ENCODE measurements at regions not wholly inside any gene's neighbourhood (a gene's known extent, or its start where the extent isn't known, plus 50 kb on each side); places are given as distances from the start of the nearest gene placed in this dataset.

DNA sequence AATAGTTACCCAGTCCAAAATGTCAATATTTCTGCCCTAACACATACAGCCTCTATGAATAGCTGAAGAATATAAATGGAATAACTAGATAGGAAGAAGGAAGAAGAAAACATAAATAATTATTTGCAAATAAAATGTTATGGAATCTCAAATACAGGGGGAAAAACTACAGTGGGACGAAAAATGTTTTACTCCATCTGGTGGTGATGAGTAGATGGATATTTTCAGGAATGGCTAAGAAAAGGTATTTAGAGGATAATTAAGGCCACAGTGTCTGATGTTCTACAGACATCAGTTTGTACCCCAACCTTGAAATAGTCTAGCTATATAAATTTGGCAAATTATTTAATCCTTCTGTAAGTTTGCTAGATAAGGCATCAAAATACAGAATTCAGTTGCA, 178.1 kb upstream of the FSHR start:
- Mint-ChIP-seq H3K27me3 (ENCODE audit: insufficient read depth, low read depth, poor library complexity) (no peaks in the 10 kb centered on the region), H3K27ac (no peak overlapping the region), H3K9me3 (no peaks in the 10 kb centered on the region), H3K4me3 (no peak overlapping the region), H3K36me3 (ENCODE audit: low read depth) (no peaks in the 10 kb centered on the region), H3K4me1 (peaks cover 2% of the 10 kb centered on the region; the same call in 2 of the 3 replicates)
- peak; percentile 20 for DNase-seq (ENCODE audit: low spot score)
- Histone ChIP-seq H2AFZ (no peak overlapping the region), H3K4me1 (ENCODE audit: insufficient read depth) (no peaks in the 10 kb centered on the region), H3K4me3 (no peak overlapping the region), H3K27me3 (ENCODE audit: insufficient read depth) (no peaks in the 10 kb centered on the region), H3K4me2 (no peak overlapping the region), H3K9me2 (ENCODE audit: insufficient read depth) (no peaks in the 10 kb centered on the region), H3K79me2 (replicated peaks; ENCODE audit: insufficient read depth) (no peaks in the 10 kb centered on the region), H3F3A (replicated peaks; ENCODE audit: low read depth) (no peaks in the 10 kb centered on the region), H3K36me3 (ENCODE audit: insufficient read depth) (no peaks in the 10 kb centered on the region), H4K20me1 (replicated peaks; ENCODE audit: insufficient read depth) (no peaks in the 10 kb centered on the region), H3K27ac (ENCODE audit: low read depth) (no peak overlapping the region)
- ATAC-seq, result no peak
- TF ChIP-seq, protein P1, sequence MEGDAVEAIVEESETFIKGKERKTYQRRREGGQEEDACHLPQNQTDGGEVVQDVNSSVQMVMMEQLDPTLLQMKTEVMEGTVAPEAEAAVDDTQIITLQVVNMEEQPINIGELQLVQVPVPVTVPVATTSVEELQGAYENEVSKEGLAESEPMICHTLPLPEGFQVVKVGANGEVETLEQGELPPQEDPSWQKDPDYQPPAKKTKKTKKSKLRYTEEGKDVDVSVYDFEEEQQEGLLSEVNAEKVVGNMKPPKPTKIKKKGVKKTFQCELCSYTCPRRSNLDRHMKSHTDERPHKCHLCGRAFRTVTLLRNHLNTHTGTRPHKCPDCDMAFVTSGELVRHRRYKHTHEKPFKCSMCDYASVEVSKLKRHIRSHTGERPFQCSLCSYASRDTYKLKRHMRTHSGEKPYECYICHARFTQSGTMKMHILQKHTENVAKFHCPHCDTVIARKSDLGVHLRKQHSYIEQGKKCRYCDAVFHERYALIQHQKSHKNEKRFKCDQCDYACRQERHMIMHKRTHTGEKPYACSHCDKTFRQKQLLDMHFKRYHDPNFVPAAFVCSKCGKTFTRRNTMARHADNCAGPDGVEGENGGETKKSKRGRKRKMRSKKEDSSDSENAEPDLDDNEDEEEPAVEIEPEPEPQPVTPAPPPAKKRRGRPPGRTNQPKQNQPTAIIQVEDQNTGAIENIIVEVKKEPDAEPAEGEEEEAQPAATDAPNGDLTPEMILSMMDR (conservative IDR thresholded peaks at IDR 0.05; ENCODE audit: low read depth in 2 of 2), result peak in 1 of 2 experiments; percentile 32; a peak in 1 of 4 replicates
- TF ChIP-seq STAT1 (IDR thresholded peaks at IDR 0.05; ENCODE audit: unreplicated experiment), result no peak
- TF ChIP-seq, protein P2, sequence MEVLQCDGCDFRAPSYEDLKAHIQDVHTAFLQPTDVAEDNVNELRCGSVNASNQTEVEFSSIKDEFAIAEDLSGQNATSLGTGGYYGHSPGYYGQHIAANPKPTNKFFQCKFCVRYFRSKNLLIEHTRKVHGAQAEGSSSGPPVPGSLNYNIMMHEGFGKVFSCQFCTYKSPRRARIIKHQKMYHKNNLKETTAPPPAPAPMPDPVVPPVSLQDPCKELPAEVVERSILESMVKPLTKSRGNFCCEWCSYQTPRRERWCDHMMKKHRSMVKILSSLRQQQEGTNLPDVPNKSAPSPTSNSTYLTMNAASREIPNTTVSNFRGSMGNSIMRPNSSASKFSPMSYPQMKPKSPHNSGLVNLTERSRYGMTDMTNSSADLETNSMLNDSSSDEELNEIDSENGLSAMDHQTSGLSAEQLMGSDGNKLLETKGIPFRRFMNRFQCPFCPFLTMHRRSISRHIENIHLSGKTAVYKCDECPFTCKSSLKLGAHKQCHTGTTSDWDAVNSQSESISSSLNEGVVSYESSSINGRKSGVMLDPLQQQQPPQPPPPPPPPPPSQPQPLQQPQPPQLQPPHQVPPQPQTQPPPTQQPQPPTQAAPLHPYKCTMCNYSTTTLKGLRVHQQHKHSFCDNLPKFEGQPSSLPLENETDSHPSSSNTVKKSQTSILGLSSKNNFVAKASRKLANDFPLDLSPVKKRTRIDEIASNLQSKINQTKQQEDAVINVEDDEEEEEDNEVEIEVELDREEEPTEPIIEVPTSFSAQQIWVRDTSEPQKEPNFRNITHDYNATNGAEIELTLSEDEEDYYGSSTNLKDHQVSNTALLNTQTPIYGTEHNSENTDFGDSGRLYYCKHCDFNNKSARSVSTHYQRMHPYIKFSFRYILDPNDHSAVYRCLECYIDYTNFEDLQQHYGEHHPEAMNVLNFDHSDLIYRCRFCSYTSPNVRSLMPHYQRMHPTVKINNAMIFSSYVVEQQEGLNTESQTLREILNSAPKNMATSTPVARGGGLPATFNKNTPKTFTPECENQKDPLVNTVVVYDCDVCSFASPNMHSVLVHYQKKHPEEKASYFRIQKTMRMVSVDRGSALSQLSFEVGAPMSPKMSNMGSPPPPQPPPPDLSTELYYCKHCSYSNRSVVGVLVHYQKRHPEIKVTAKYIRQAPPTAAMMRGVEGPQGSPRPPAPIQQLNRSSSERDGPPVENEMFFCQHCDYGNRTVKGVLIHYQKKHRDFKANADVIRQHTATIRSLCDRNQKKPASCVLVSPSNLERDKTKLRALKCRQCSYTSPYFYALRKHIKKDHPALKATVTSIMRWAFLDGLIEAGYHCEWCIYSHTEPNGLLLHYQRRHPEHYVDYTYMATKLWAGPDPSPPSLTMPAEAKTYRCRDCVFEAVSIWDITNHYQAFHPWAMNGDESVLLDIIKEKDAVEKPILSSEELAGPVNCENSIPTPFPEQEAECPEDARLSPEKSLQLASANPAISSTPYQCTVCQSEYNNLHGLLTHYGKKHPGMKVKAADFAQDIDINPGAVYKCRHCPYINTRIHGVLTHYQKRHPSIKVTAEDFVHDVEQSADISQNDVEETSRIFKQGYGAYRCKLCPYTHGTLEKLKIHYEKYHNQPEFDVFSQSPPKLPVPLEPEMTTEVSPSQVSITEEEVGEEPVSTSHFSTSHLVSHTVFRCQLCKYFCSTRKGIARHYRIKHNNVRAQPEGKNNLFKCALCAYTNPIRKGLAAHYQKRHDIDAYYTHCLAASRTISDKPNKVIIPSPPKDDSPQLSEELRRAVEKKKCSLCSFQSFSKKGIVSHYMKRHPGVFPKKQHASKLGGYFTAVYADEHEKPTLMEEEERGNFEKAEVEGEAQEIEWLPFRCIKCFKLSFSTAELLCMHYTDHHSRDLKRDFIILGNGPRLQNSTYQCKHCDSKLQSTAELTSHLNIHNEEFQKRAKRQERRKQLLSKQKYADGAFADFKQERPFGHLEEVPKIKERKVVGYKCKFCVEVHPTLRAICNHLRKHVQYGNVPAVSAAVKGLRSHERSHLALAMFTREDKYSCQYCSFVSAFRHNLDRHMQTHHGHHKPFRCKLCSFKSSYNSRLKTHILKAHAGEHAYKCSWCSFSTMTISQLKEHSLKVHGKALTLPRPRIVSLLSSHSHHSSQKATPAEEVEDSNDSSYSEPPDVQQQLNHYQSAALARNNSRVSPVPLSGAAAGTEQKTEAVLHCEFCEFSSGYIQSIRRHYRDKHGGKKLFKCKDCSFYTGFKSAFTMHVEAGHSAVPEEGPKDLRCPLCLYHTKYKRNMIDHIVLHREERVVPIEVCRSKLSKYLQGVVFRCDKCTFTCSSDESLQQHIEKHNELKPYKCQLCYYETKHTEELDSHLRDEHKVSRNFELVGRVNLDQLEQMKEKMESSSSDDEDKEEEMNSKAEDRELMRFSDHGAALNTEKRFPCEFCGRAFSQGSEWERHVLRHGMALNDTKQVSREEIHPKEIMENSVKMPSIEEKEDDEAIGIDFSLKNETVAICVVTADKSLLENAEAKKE (CRISPR knock-in tag; IDR thresholded peaks at IDR 0.05), result no peak

DNA sequence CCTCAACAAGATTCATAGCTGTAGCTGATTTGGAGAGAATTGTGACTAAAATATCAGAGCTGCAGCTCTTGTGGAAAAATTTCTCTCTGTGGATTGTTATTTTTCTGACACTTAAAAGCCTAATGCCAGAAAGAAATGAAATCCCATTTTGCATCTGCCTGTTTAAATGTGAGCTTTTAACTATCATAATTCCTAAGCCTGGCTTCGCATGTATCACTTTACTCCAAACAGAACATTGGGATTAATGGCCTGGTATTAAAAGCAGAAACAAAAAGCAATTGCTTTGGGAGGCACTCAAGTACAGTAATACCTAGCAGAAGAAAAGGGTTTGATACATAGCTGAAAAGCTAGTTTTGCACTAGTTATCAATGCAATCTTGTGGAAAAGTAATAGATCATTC, 164.2 kb upstream of the FSHR start:
- TF ChIP-seq ZNF114 (CRISPR knock-in tag; IDR thresholded peaks at IDR 0.05), result no peak
- TF ChIP-seq POLR2AphosphoS5 (IDR thresholded peaks at IDR 0.05; ENCODE audit: low read depth), result no peak
- TF ChIP-seq, protein P3, sequence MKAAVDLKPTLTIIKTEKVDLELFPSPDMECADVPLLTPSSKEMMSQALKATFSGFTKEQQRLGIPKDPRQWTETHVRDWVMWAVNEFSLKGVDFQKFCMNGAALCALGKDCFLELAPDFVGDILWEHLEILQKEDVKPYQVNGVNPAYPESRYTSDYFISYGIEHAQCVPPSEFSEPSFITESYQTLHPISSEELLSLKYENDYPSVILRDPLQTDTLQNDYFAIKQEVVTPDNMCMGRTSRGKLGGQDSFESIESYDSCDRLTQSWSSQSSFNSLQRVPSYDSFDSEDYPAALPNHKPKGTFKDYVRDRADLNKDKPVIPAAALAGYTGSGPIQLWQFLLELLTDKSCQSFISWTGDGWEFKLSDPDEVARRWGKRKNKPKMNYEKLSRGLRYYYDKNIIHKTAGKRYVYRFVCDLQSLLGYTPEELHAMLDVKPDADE (IDR thresholded peaks at IDR 0.05), result no peak
- H3K36me3 ChIP-seq (ENCODE audit: insufficient read depth), result no peaks in the 10 kb centered on the region
- Mint-ChIP-seq H3K27ac (no peak overlapping the region), H3K4me1 (no peaks in the 10 kb centered on the region), H3K27me3 (ENCODE audit: insufficient read depth, low read depth, poor library complexity) (no peaks in the 10 kb centered on the region), H3K9me3 (peaks cover 4% of the 10 kb centered on the region; the same call in 1 of the 3 replicates), H3K36me3 (ENCODE audit: low read depth) (no peaks in the 10 kb centered on the region; the same call in 2 of the 3 replicates), H3K4me3 (no peak overlapping the region)
- no peaks in the 10 kb centered on the region for H3K4me1 ChIP-seq (ENCODE audit: insufficient read depth)
- no peak overlapping the region for H3K4me3 ChIP-seq
- no peak overlapping the region for H3K4me2 ChIP-seq
- DNase-seq (ENCODE audit: low spot score) (no peak), ATAC-seq (no peak)
- H3K27ac ChIP-seq (ENCODE audit: low read depth), result no peak overlapping the region
- no peaks in the 10 kb centered on the region for H3F3A ChIP-seq (replicated peaks; ENCODE audit: low read depth)
- no peak overlapping the region; the same call in 1 of the 2 replicates for H2AFZ ChIP-seq
- no peaks in the 10 kb centered on the region for H3K9me2 ChIP-seq (ENCODE audit: insufficient read depth)
- no peaks in the 10 kb centered on the region for H4K20me1 ChIP-seq (replicated peaks; ENCODE audit: insufficient read depth)
- H3K27me3 ChIP-seq (ENCODE audit: insufficient read depth), result no peaks in the 10 kb centered on the region
- no peaks in the 10 kb centered on the region for H3K79me2 ChIP-seq (replicated peaks; ENCODE audit: insufficient read depth)

Measured in GM23338 (cell line).